ENCODE measurements at regions not wholly inside any gene's neighbourhood (a gene's known extent, or its start where the extent isn't known, plus 50 kb on each side); places are given as distances from the start of the nearest gene placed in this dataset.
"Not testable (repeated sequence)": the region's sequence is repeated elsewhere in the genome, so short reads cannot be mapped to it uniquely, and the experiment has no call there.

- TF ChIP-seq POLR2A (IDR thresholded peaks at IDR 0.05; ENCODE audit: low read length); GATA1 (IDR thresholded peaks at IDR 0.05; ENCODE audit: low read depth, low read length): not testable (repeated sequence)
Measured at GRCh38 chr18:62469131-62469530, 53.7 kb upstream of the ZCCHC2 start.
